Neural cell (in vitro differentiated cells): ENCODE measurements at regions not wholly inside any gene's neighbourhood (a gene's known extent, or its start where the extent isn't known, plus 50 kb on each side); places are given as distances from the start of the nearest gene placed in this dataset.

Source experiments
- H2AFZ ChIP-seq: fragments of 200-600, 300-800 bp; sonication (generic), shearing (Covaris generic); 2 replicates; pipeline ENCODE4 v1.6.0; 2014; ENCODE audit warnings: low read depth, mild to moderate bottlenecking, antibody characterized with exemption, low read length, moderate library complexity
- H3F3A ChIP-seq: fragments of 200-600 bp; shearing (Covaris generic); 2 replicates; pipeline ENCODE4 v1.6.1; 2016; ENCODE audit warnings: mild to moderate bottlenecking, moderate library complexity, mixed read lengths, antibody characterized with exemption, low read length; ENCODE audit not compliant: insufficient read depth, poor library complexity, severe bottlenecking
- H3K27ac ChIP-seq: fragments of 200-600, 300-800 bp; sonication (generic), shearing (Covaris generic); 2 replicates; pipeline ENCODE4 v1.5.1; 2014; ENCODE audit warnings: mild to moderate bottlenecking, low read length, moderate library complexity
- H3K27me3 ChIP-seq: fragments of 300-800, 200-600 bp; sonication (generic), shearing (Covaris generic); 2 replicates; pipeline ENCODE4 v1.6.0; 2014; ENCODE audit warnings: mild to moderate bottlenecking, low read depth, low read length, moderate library complexity; ENCODE audit not compliant: insufficient read depth
- H3K36me3 ChIP-seq: fragments of 300-800, 200-600 bp; sonication (generic), shearing (Covaris generic); 2 replicates; pipeline ENCODE4 v1.5.1; 2014; ENCODE audit warnings: mild to moderate bottlenecking, antibody characterized with exemption, low read length, moderate library complexity; ENCODE audit not compliant: insufficient read depth
- H3K4me2 ChIP-seq: fragments of 300-800, 200-600 bp; sonication (generic), shearing (Covaris generic); 2 replicates; pipeline ENCODE4 v1.6.0; 2014; ENCODE audit warnings: mild to moderate bottlenecking, low read length
- H3K4me3 ChIP-seq: fragments of 300-800, 200-600 bp; sonication (generic), shearing (Covaris generic); 2 replicates; pipeline ENCODE4 v1.5.1; 2014; ENCODE audit warnings: mild to moderate bottlenecking, low read length, moderate library complexity
- H3K79me2 ChIP-seq: fragments of 200-600 bp; shearing (Covaris generic); replicated peaks from 2 replicates; pipeline ENCODE4 v1.6.0; 2014; ENCODE audit warnings: mild to moderate bottlenecking, low read length, moderate library complexity; ENCODE audit not compliant: insufficient read depth
- H3K9ac ChIP-seq: fragments of 300-800, 200-600 bp; sonication (generic), shearing (Covaris generic); 2 replicates; pipeline ENCODE4 v1.6.1; 2016; ENCODE audit warnings: mild to moderate bottlenecking, low read length, mixed read lengths
- H3K9me2 ChIP-seq: fragments of 200-600 bp; shearing (Covaris generic); 2 replicates; pipeline ENCODE4 v1.6.1; 2016; ENCODE audit warnings: mild to moderate bottlenecking, low read length, mixed read lengths; ENCODE audit not compliant: insufficient read depth
- H3K9me3 ChIP-seq: fragments of 200-600, 300-800 bp; sonication (generic), shearing (Covaris generic); 2 replicates; pipeline ENCODE4 v1.6.1; 2016; ENCODE audit warnings: mild to moderate bottlenecking, mixed run types, low read length, moderate library complexity, mixed read lengths
- H4K20me1 ChIP-seq: fragments of 200-600 bp; shearing (Covaris generic); 2 replicates; pipeline ENCODE4 v1.6.1; 2016; ENCODE audit warnings: mild to moderate bottlenecking, mixed run types; ENCODE audit not compliant: insufficient read depth
- EP300 ChIP-seq: fragments of 450-650 bp; conservative IDR thresholded peaks from 2 replicates; pipeline ENCODE4 v1.6.1; 2014; ENCODE audit warnings: antibody characterized with exemption, mild to moderate bottlenecking, moderate library complexity; ENCODE audit not compliant: poor library complexity, severe bottlenecking
- EZH2 ChIP-seq: fragments of 200-600, 300-800 bp; shearing (Covaris generic), sonication (generic); IDR thresholded peaks from 2 replicates; pipeline ENCODE4 v1.6.1; 2014; ENCODE audit warnings: antibody characterized with exemption, low read length, borderline replicate concordance, mild to moderate bottlenecking; ENCODE audit not compliant: insufficient read depth, poor library complexity, severe bottlenecking
- MXI1 ChIP-seq: fragments of 450-650 bp; conservative IDR thresholded peaks from 2 replicates; pipeline ENCODE4 v1.6.1; 2014; ENCODE audit warnings: antibody characterized with exemption, mild to moderate bottlenecking; ENCODE audit not compliant: poor library complexity, severe bottlenecking
- POLR2AphosphoS5 ChIP-seq: IDR thresholded peaks from 2 replicates; pipeline ENCODE4 v1.6.1; 2012
- RAD21 ChIP-seq: fragments of 450-650 bp; conservative IDR thresholded peaks from 2 replicates; pipeline ENCODE4 v1.6.1; 2014; ENCODE audit warnings: antibody characterized with exemption, mild to moderate bottlenecking, moderate library complexity
- SMC3 ChIP-seq: fragments of 450-650 bp; conservative IDR thresholded peaks from 2 replicates; pipeline ENCODE4 v1.6.1; 2014; ENCODE audit warnings: antibody characterized with exemption, mild to moderate bottlenecking, moderate library complexity; ENCODE audit not compliant: poor library complexity
- TAF1 ChIP-seq: IDR thresholded peaks from 2 replicates; pipeline ENCODE4 v1.6.1; 2012; ENCODE audit warnings: low read depth
- TF ChIP-seq, protein P1 (sequence below): IDR thresholded peaks from 2 replicates; pipeline ENCODE4 v1.6.1; 2012; ENCODE audit warnings: borderline replicate concordance
- TF ChIP-seq, protein P2 (sequence below): fragments of 450-650 bp; IDR thresholded peaks from 2 replicates; pipeline ENCODE4 v1.5.1; 2014; ENCODE audit warnings: antibody characterized with exemption, mild to moderate bottlenecking, moderate library complexity; ENCODE audit not compliant: poor library complexity, severe bottlenecking

- Histone ChIP-seq H4K20me1 (no peaks in the 10 kb centered on the region), H3K27me3 (no peaks in the 10 kb centered on the region), H3K9me2 (no peaks in the 10 kb centered on the region), H3K27ac (no peak overlapping the region), H3K9ac (no peak overlapping the region), H3F3A (no peaks in the 10 kb centered on the region), H2AFZ (no peak overlapping the region), H3K79me2 (no peaks in the 10 kb centered on the region), H3K9me3 (no peaks in the 10 kb centered on the region), H3K36me3 (no peaks in the 10 kb centered on the region), H3K4me3 (no peak overlapping the region), H3K4me2 (no peak overlapping the region)
- no peak for TF ChIP-seq POLR2AphosphoS5
- TF ChIP-seq EP300: no peak
- TF ChIP-seq, protein P1, sequence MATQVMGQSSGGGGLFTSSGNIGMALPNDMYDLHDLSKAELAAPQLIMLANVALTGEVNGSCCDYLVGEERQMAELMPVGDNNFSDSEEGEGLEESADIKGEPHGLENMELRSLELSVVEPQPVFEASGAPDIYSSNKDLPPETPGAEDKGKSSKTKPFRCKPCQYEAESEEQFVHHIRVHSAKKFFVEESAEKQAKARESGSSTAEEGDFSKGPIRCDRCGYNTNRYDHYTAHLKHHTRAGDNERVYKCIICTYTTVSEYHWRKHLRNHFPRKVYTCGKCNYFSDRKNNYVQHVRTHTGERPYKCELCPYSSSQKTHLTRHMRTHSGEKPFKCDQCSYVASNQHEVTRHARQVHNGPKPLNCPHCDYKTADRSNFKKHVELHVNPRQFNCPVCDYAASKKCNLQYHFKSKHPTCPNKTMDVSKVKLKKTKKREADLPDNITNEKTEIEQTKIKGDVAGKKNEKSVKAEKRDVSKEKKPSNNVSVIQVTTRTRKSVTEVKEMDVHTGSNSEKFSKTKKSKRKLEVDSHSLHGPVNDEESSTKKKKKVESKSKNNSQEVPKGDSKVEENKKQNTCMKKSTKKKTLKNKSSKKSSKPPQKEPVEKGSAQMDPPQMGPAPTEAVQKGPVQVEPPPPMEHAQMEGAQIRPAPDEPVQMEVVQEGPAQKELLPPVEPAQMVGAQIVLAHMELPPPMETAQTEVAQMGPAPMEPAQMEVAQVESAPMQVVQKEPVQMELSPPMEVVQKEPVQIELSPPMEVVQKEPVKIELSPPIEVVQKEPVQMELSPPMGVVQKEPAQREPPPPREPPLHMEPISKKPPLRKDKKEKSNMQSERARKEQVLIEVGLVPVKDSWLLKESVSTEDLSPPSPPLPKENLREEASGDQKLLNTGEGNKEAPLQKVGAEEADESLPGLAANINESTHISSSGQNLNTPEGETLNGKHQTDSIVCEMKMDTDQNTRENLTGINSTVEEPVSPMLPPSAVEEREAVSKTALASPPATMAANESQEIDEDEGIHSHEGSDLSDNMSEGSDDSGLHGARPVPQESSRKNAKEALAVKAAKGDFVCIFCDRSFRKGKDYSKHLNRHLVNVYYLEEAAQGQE: no peak
- TF ChIP-seq SMC3: no peak
- TF ChIP-seq RAD21: no peak
- no peak for TF ChIP-seq TAF1
- TF ChIP-seq, protein P2, sequence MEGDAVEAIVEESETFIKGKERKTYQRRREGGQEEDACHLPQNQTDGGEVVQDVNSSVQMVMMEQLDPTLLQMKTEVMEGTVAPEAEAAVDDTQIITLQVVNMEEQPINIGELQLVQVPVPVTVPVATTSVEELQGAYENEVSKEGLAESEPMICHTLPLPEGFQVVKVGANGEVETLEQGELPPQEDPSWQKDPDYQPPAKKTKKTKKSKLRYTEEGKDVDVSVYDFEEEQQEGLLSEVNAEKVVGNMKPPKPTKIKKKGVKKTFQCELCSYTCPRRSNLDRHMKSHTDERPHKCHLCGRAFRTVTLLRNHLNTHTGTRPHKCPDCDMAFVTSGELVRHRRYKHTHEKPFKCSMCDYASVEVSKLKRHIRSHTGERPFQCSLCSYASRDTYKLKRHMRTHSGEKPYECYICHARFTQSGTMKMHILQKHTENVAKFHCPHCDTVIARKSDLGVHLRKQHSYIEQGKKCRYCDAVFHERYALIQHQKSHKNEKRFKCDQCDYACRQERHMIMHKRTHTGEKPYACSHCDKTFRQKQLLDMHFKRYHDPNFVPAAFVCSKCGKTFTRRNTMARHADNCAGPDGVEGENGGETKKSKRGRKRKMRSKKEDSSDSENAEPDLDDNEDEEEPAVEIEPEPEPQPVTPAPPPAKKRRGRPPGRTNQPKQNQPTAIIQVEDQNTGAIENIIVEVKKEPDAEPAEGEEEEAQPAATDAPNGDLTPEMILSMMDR: no peak
- TF ChIP-seq MXI1: no peak
- TF ChIP-seq EZH2: no peak
Observed at GRCh38 chr5:17719592-17719991, 85.3 kb downstream of the TAF11L14 start.

DNA sequence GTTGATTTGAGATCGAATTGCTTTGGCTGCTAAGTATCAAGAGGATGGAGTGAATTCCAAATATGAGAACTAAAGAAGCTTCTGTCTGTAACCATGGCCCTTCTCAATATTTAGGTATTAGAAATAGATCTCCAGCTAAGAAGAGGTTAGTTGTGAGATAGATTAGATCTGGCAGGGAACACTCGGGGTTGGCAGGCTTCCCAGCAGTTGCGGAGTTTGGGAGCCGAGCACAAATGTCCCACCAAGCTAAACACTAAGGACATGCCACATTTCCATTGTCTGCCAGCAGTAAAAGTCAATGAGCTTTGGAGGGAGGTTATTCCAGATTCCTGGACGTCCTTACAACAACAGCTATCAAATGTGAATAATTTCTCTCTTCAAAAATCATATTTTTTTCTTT is 85.8 kb downstream of the TAF11L14 start:
- H2AFZ ChIP-seq: no peak overlapping the region
- no peak for TF ChIP-seq RAD21
- TF ChIP-seq SMC3: no peak
- no peak for TF ChIP-seq POLR2AphosphoS5
- TF ChIP-seq EZH2: no peak
- TF ChIP-seq MXI1: no peak

More for the DNA sequence above, 85.8 kb downstream of the TAF11L14 start:
- H3K9me2 ChIP-seq: no peaks in the 10 kb centered on the region
- no peak overlapping the region for H3K4me2 ChIP-seq
- H3K79me2 ChIP-seq: no peaks in the 10 kb centered on the region
- no peak overlapping the region for H3K27ac ChIP-seq
- H4K20me1 ChIP-seq: no peaks in the 10 kb centered on the region
- no peaks in the 10 kb centered on the region for H3K9me3 ChIP-seq
- H3K36me3 ChIP-seq: no peaks in the 10 kb centered on the region
- H3F3A ChIP-seq: no peaks in the 10 kb centered on the region
- no peak overlapping the region for H3K4me3 ChIP-seq
- H3K27me3 ChIP-seq: no peaks in the 10 kb centered on the region
- H3K9ac ChIP-seq: no peak overlapping the region
